Loucy (cell line): ENCODE measurements at regions not wholly inside any gene's neighbourhood (a gene's known extent, or its start where the extent isn't known, plus 50 kb on each side); places are given as distances from the start of the nearest gene placed in this dataset.

Source experiments
- EZH2phosphoT487 ChIP-seq: fragments of 200-600 bp; IDR thresholded peaks from 2 replicates; pipeline ENCODE4 v1.6.1; 2018; ENCODE audit warnings: antibody characterized with exemption, mild to moderate bottlenecking, moderate library complexity, borderline replicate concordance
- TF ChIP-seq, protein P1 (sequence below): fragments of 200-600 bp; sonication (generic); conservative IDR thresholded peaks from 2 replicates; pipeline ENCODE4 v1.5.1; 2014; ENCODE audit warnings: mild to moderate bottlenecking, antibody characterized with exemption, low read length

DNA sequence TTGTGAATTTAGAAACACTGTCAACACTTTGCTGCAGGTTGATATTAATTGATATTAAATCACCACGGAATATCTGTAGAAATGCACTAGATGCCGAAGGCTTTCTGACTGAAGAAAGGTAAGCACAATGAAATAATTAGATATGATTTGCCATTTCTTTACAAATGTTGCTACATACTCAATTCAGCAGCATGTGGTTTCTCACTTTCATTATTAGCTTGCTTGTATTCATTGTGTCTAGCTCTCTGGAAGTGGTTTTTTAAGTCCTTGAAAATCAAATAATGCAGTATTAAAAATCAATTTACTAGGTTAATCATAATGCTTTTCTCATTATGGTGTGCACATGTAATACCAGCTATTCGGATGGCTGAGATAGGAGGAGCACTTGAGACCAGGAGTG, 231.3 kb upstream of the MARCKS start:
- TF ChIP-seq, protein P1, sequence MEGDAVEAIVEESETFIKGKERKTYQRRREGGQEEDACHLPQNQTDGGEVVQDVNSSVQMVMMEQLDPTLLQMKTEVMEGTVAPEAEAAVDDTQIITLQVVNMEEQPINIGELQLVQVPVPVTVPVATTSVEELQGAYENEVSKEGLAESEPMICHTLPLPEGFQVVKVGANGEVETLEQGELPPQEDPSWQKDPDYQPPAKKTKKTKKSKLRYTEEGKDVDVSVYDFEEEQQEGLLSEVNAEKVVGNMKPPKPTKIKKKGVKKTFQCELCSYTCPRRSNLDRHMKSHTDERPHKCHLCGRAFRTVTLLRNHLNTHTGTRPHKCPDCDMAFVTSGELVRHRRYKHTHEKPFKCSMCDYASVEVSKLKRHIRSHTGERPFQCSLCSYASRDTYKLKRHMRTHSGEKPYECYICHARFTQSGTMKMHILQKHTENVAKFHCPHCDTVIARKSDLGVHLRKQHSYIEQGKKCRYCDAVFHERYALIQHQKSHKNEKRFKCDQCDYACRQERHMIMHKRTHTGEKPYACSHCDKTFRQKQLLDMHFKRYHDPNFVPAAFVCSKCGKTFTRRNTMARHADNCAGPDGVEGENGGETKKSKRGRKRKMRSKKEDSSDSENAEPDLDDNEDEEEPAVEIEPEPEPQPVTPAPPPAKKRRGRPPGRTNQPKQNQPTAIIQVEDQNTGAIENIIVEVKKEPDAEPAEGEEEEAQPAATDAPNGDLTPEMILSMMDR, result no peak
- no peak for TF ChIP-seq EZH2phosphoT487
